GM12878 (cell line): ENCODE measurements at regions not wholly inside any gene's neighbourhood (a gene's known extent, or its start where the extent isn't known, plus 50 kb on each side); places are given as distances from the start of the nearest gene placed in this dataset.
A peak's percentile ranks its signal among the peaks of the same experiment; 100 is the strongest.

Experiments
- ATAC-seq: fragments of 200-7000 bp; cut with Tn5 transposase; 3 replicates; pipeline ENCODE4 v1.9.1; 2020; ENCODE audit warnings: mild to moderate bottlenecking, moderate library complexity
- BruUV-seq: library from RNA; stranded (reverse); fragments of 400-500 nt; replicated peaks from 2 replicates; lab custom pipeline; 2021; lab: Mats Ljungman, UMichigan
- CTCF ChIA-PET: fragments of 300-600 bp; sonication (Branson Sonifier 250); formaldehyde crosslinking; extraction: SDS; loops from one replicate; lab custom pipeline; 2021; ENCODE audit warnings: inconsistent platforms; lab: Yijun Ruan, JAX
- POLR2A ChIA-PET: fragments of 350-600 bp; formaldehyde crosslinking; extraction: SDS; loops from one replicate; lab custom pipeline; 2021; ENCODE audit warnings: inconsistent platforms; lab: Charles Lee
- RAD21 ChIA-PET: fragments of 300-600 bp; sonication (Branson Sonifier 250); formaldehyde crosslinking; loops from one replicate; lab custom pipeline; 2023; ENCODE audit warnings: antibody characterized with exemption; ENCODE audit not compliant: unreplicated experiment; lab: Charles Lee
- SMC1A ChIA-PET: fragments of 300-600 bp; sonication (Branson Sonifier 250); formaldehyde crosslinking; loops from one replicate; lab custom pipeline; 2023; ENCODE audit not compliant: unreplicated experiment, uncharacterized antibody; lab: Charles Lee
- DNase-seq: peaks from one replicate; pipeline ENCODE4 v3.0.0-alpha.2; 2011; ENCODE audit warnings: low read depth, low spot score
- FAIRE-seq: peaks from 3 replicates; lab custom pipeline; 2011; peaks lifted over from hg19 to GRCh38; lab: Jason Lieb, UNC
- H2AFZ ChIP-seq: 2 replicates; pipeline ENCODE4 v1.6.0; 2011; ENCODE audit warnings: low read depth, low read length, control low read depth; ENCODE audit not compliant: control insufficient read depth
- H3K27ac ChIP-seq: 2 replicates; pipeline ENCODE4 v1.5.1; 2011; ENCODE audit warnings: control low read depth; ENCODE audit not compliant: control insufficient read depth, insufficient read depth
- H3K27me3 ChIP-seq, 2 experiments: replicated peaks in 1 of 2; 2 replicates each; pipeline versions ENCODE4 v1.6.0 to v1.6.1; 2011; ENCODE audit warnings: low read length in 1 of 2; ENCODE audit not compliant: control insufficient read depth in 2 of 2, insufficient read depth in 2 of 2
- H3K36me3 ChIP-seq, 2 experiments: 2 replicates each; pipeline ENCODE4 v1.5.1; 2011; ENCODE audit warnings: low read length in 1 of 2; ENCODE audit not compliant: control insufficient read depth in 2 of 2, insufficient read depth in 2 of 2
- H3K4me1 ChIP-seq: 2 replicates; pipeline ENCODE4 v1.6.1; 2011; ENCODE audit warnings: mild to moderate bottlenecking, low read length, moderate library complexity, mixed read lengths; ENCODE audit not compliant: control insufficient read depth, insufficient read depth
- H3K4me2 ChIP-seq: 2 replicates; pipeline ENCODE4 v1.6.0; 2011; ENCODE audit warnings: control low read depth; ENCODE audit not compliant: control insufficient read depth, insufficient read depth
- H3K4me3 ChIP-seq: fragments of 200-600 bp; sonication (generic); 2 replicates; pipeline ENCODE4 v1.5.1; 2016
- H3K79me2 ChIP-seq: 2 replicates; pipeline ENCODE4 v1.6.0; 2011; ENCODE audit warnings: low read length; ENCODE audit not compliant: control insufficient read depth, insufficient read depth
- H3K9ac ChIP-seq: 2 replicates; pipeline ENCODE4 v1.8.0; 2011; ENCODE audit warnings: low read length, control low read depth, mixed read lengths; ENCODE audit not compliant: control insufficient read depth, insufficient read depth
- H3K9me3 ChIP-seq: replicated peaks from 3 replicates; pipeline ENCODE4 v1.5.1; 2011; ENCODE audit warnings: mild to moderate bottlenecking, low read length; ENCODE audit not compliant: control insufficient read depth, insufficient read depth
- H4K20me1 ChIP-seq: 2 replicates; pipeline ENCODE4 v1.6.0; 2011; ENCODE audit not compliant: control insufficient read depth, insufficient read depth
- CREB1 ChIP-seq: IDR thresholded peaks from 2 replicates; pipeline ENCODE4 v1.6.1; 2012; ENCODE audit warnings: low read depth, mild to moderate bottlenecking, inconsistent platforms
- PKNOX1 ChIP-seq: fragments of 450-650 bp; IDR thresholded peaks from 2 replicates; pipeline ENCODE4 v1.6.1; 2016; ENCODE audit warnings: mild to moderate bottlenecking
- POLR2AphosphoS5 ChIP-seq: IDR thresholded peaks from 2 replicates; pipeline ENCODE4 v1.6.1; 2011; ENCODE audit warnings: mild to moderate bottlenecking, low read length, inconsistent platforms
- RAD21 ChIP-seq: IDR thresholded peaks from 2 replicates; pipeline ENCODE4 v1.6.1; 2011; ENCODE audit warnings: mild to moderate bottlenecking, low read depth, low read length, moderate library complexity; ENCODE audit not compliant: insufficient read depth
- RAD51 ChIP-seq: fragments of 450-650 bp; IDR thresholded peaks from 2 replicates; pipeline ENCODE4 v1.6.1; 2016; ENCODE audit warnings: moderate library complexity, mild to moderate bottlenecking, inconsistent platforms
- RUNX3 ChIP-seq: IDR thresholded peaks from 2 replicates; pipeline ENCODE4 v1.6.1; 2012; ENCODE audit warnings: low read length, inconsistent platforms
- TARDBP ChIP-seq: IDR thresholded peaks from 2 replicates; pipeline ENCODE4 v1.6.1; 2016; ENCODE audit warnings: borderline replicate concordance
- ZBED1 ChIP-seq: IDR thresholded peaks from 2 replicates; pipeline ENCODE4 v1.6.1; 2016; ENCODE audit warnings: borderline replicate concordance
- ZNF622 ChIP-seq: fragments of 450-650 bp; IDR thresholded peaks from 2 replicates; pipeline ENCODE4 v1.6.1; 2017; ENCODE audit warnings: mild to moderate bottlenecking, inconsistent platforms
- ZZZ3 ChIP-seq: IDR thresholded peaks from 2 replicates; pipeline ENCODE4 v1.6.1; 2011; ENCODE audit warnings: low read depth; ENCODE audit not compliant: control insufficient read depth, insufficient read length
- WGBS: methylation state at CpG from one replicate; pipeline ENCODE4 v1.1.6; 2016; ENCODE audit warnings: low lambda C conversion rate; ENCODE audit not compliant: insufficient replicate concordance, insufficient coverage; ENCODE audit errors: missing lambda C conversion rate; 5-methylcytosine and 5-hydroxymethylcytosine counted together
- in situ Hi-C: fragments of 300-500 bp; cut with MboI; formaldehyde crosslinking; loops from 9 replicates; pipeline ENCODE4 v1.14.3; 2018; ENCODE audit warnings: mixed read lengths
- intact Hi-C: fragments of 100-400 bp; cut with micrococcal nuclease; formaldehyde crosslinking; loops from one replicate; pipeline ENCODE4 v1.14.2; 2022; ENCODE audit not compliant: unreplicated experiment

- POLR2A ChIA-PET: no interaction called here
- Histone ChIP-seq H3K9ac (no peak overlapping the region), H2AFZ (no peak overlapping the region), H3K4me2 (no peak overlapping the region), H3K9me3 (no peaks in the 10 kb centered on the region), H3K79me2 (no peaks in the 10 kb centered on the region), H3K36me3 (no peaks in the 10 kb centered on the region), H3K27me3 (no peaks in the 10 kb centered on the region), H3K4me3 (no peak overlapping the region), H3K27ac (no peak overlapping the region), H3K4me1 (no peaks in the 10 kb centered on the region), H4K20me1 (no peaks in the 10 kb centered on the region)
- FAIRE-seq: peak; percentile 7
- no peak for ATAC-seq
- DNase-seq: no peak
- no TSS peak for BruUV-seq
- WGBS: 11% methylated on average over 4 of the region's 4 CpGs
- SMC1A ChIA-PET: interaction anchor here (0.6 kb wide), 1 partner anchor 13 kb away, joined by 3 read pairs; no protein-coding TSS in a partner anchor
- TF ChIP-seq ZZZ3 (no peak), RAD51 (peak; percentile 60; the same call in 1 of the 2 replicates), ZBED1 (no peak)
- intact Hi-C loops (no loop called here), in situ Hi-C loops (no loop called here)
- CTCF ChIA-PET: interaction anchor here (0.7 kb wide), 1 partner anchor 31 kb away, joined by 4 read pairs; no protein-coding TSS in a partner anchor
- RAD21 ChIA-PET: interaction anchor here (0.9 kb wide), 1 partner anchor 19 kb away, joined by 3 read pairs; no protein-coding TSS in a partner anchor
Observed at GRCh38 chr1:208714323-208714722, 470.1 kb upstream of the PLXNA2 start.

GRCh38 chr1:208717525-208717924 is 473.3 kb upstream of the PLXNA2 start:
- intact Hi-C loops: no loop called here
- WGBS: 10% methylated on average over 5 of the region's 5 CpGs
- Histone ChIP-seq H3K4me3 (no peak overlapping the region), H3K36me3 (no peaks in the 10 kb centered on the region), H3K4me1 (no peaks in the 10 kb centered on the region), H3K9me3 (no peaks in the 10 kb centered on the region; the same call in 2 of the 3 replicates), H3K4me2 (no peak overlapping the region), H2AFZ (no peak overlapping the region), H4K20me1 (no peaks in the 10 kb centered on the region), H3K27me3 (no peaks in the 10 kb centered on the region), H3K27ac (no peak overlapping the region), H3K79me2 (no peaks in the 10 kb centered on the region), H3K9ac (no peak overlapping the region)
- BruUV-seq: no TSS peak
- ChIA-PET SMC1A (no interaction called here), POLR2A (no interaction called here), CTCF (no interaction called here), RAD21 (no interaction called here)
- in situ Hi-C loops: no loop called here
- no peak for TF ChIP-seq RUNX3
- TF ChIP-seq TARDBP: no peak
- no peak for TF ChIP-seq PKNOX1
- no peak for TF ChIP-seq RAD21
- TF ChIP-seq CREB1: no peak
- TF ChIP-seq ZNF622: no peak
- no peak for TF ChIP-seq POLR2AphosphoS5
- DNase-seq: no peak
- ATAC-seq: no peak
- no peak for FAIRE-seq
